SIG-M5 treated with dmso at 0.1 percent for 504 hours (cell line): ENCODE measurements at regions not wholly inside any gene's neighbourhood (a gene's known extent, or its start where the extent isn't known, plus 50 kb on each side); places are given as distances from the start of the nearest gene placed in this dataset.
"Not testable (repeated sequence)": the region's sequence is repeated elsewhere in the genome, so short reads cannot be mapped to it uniquely, and the experiment has no call there.

Source experiments
- DNase-seq: peaks from one replicate; lab custom pipeline; 2025; ENCODE audit not compliant: unreplicated experiment; lab: John Stamatoyannopoulos, UW

GRCh38 chr2:48210189-48210588, 104.3 kb upstream of the FOXN2 start:
- DNase-seq = no peak

DNA sequence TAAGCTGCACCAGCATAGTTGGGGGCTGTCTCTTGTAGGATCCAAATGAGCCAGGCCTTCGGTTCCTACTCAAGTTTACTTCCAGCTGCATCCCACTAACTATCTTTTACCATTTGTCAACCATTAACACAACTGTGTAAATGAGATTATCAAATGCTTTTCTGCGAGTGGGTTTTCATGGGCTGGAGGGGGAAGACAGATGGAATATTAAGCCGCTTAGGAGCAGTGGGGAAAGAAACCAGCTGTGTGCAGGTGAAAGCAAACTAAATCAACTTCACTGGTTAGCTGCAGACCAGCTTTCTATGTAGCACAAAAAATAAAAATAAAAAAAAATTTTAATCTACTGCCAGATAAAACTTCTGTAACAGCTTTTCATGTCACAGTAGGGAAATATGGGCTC, 100.8 kb upstream of the FOXN2 start:
- no peak for DNase-seq

DNA sequence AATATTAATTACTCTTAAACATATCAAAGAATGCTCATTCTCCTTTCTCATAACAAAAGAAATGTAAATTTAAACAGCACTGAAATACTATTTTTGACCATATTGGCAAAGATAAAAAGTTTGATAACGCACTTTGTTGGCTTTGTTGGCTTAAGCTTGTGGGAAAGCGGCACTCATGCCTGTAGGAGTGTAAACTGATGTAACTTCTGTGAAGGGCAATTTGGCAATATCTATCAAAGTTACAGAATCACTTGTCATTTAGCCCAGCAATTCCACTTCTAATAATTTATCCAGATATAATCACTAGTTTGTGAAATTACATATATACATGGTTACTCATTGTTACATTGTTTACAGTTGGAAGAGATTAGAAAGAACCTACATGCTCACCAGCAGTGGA, 96.3 kb upstream of the FOXN2 start:
- no peak for DNase-seq

- no peak for DNase-seq
Observed at GRCh38 chr2:48219234-48219554, 95.3 kb upstream of the FOXN2 start.

DNA sequence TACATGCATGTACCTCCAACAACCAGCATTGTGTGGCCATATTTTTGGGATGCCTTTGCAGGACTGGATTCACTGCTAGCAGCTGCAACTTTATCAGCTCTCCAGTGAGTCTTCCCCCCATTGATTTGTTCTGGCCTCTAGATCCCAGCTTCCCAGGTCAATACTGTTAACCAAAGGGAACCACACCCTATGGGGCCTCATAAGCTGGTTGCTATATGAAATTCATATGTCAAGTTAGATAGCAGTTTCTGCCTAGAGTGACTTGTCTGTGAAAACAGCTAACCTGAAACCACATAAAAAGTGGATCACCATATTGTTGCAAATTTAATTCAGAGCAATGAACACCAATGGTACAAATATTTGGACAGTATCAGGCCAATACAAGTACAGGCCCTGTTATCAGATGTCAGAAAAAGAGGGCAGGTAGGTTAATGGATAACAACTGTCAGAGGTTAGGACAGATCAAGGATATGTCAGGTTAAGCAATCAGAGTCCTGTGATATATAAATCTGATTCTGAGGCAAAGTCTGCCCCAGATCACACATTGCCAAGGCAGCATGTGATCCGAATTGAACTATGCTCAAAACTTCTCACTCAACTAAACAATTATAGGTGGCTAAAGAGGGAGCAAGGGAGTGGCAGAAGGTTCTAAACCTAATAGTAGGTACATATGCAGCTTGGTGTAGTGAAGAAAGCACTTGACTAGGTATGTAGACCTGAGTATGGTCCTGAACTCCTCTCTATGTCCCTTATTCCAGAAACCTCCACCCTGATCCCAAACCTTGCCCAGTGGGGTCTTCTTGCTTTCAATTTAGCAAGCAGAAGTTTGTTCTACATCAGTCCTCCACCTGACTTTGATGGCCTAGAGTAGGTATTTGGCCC, 94.7 kb upstream of the FOXN2 start:
- DNase-seq = no peak

DNA sequence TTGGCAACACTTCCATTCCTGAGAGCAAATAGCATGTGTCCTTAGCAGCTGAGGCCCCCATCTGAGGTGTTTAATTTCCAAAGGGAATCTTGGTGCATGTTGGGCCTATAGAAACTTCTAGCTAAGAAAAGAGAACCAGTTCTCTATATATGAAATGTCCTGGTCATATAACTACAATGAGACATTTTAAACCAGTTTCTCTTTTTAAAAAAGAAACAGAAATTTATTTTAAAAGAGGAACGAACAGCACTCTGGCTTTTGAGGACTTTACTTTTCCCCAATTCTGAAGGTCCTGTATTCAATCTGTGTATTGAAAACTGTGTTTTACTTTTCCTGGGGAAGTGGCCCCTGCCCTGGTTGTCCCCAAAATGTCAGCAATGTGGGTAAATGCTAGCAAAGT, 94.0 kb upstream of the FOXN2 start:
- no peak for DNase-seq

- DNase-seq = peak; percentile 39
Observed at GRCh38 chr2:48221846-48222516, 92.5 kb upstream of the FOXN2 start.

- DNase-seq = peak; percentile 99
Observed at GRCh38 chr2:48227617-48228344, 86.7 kb upstream of the FOXN2 start.

DNA sequence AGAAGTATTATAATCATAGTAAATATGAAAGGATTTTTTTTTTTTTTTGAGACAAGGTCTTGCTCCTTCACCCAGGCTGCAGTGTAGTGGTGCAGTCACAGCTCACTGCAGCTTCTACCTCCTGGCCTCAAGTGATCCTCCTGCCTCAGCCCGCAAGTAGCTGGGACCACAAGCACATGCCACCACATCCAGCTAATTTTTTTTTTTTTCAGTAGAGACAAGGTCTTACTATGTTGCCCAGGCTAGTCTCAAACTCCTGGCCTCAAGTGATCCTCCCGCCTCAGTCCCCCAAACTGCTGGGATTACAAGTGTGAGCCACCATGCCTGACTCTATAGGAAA, 86.2 kb upstream of the FOXN2 start:
- DNase-seq = no peak

DNA sequence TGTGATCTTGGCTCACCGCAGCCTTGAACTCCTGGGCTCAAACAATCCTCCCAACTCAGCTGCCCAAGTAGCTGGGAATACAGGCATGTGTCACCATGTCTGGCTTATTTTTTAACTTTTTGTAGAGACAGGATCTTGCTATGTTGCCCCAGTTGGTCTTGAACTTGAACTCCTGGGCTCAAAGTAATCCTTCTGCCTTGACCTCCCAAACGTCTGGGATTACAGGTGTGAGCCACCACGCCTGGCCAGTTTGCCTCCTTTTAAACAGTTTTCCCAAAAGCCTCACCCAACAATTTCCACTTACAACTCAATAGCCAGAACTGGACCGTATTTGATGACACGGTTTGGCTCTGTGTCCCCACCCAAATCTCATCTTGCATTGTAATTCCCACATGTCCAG, 85.4 kb upstream of the FOXN2 start:
- no peak for DNase-seq

DNA sequence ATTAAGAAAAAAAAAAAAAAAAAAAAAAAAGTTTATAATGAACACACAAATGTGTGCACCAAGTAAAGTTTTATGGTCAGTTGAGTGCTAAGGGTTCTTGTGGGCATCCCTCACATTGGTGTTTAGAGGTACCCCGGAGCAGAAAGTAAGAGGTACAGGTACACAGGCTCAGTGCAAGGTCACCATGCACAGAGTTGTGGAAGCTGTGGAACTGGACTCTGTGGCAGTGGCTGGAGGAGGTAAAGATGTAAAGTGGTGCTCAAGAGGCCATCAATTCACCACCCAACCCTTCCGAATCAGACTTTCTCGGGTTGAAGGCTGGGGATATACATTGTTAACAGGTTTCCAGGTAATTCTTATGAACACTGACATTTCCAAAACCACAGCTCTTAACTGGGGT, 83.6 kb upstream of the FOXN2 start:
- DNase-seq = no peak

DNA sequence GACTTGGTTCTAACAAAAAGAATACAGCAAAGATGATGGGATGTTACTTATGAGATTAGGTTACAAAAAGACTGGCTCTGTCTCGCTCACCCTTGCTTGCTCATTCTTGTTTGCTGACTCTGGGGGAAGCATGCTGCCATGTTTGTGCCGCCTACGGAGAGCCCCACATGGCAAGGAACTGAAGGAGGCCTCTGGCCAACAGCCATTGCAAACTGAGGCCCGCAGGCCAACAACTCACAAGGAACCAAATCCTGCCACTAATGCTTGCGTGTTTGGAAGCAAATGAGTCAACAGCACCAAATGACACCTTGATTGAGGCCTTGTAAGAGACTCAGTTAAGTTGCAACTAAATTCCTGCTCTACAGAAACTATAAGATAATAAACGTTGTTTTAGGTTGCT, 82.1 kb upstream of the FOXN2 start:
- no peak for DNase-seq

DNA sequence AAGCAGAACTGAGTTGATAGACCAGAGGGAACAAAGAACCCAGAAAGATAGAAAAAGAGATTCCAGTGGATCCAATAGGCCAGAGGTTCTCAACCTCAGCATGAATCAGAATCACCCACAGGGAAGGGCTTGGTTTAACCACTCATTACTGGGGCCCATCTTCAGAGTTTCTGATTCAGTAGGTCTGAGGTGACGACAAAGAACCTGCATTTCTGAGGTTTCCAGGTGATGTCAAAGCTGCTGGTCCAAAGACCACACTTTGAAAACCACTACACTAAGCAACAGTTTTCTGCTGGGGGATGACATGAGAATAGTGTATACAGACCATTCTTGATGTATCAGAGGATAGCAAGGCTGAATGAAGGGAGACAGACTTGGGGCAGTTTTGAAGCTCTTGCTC, 81.5 kb upstream of the FOXN2 start:
- no peak for DNase-seq

DNA sequence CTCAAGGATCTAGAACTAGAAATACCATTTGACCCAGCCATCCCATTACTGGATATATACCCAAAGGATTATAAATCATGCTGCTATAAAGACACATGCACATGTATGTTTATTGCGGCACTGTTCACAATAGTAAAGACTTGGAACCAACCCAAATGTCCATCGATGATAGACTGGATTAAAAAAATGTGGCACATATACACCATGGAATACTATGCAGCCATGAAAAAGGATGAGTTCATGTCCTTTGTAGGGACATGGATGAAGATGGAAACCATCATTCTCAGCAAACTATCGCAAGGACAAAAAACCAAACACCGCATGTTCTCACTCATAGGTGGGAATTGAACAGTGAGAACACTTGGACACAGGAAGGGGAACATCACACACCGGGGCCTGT, 80.7 kb upstream of the FOXN2 start:
- DNase-seq = not testable (repeated sequence)

DNA sequence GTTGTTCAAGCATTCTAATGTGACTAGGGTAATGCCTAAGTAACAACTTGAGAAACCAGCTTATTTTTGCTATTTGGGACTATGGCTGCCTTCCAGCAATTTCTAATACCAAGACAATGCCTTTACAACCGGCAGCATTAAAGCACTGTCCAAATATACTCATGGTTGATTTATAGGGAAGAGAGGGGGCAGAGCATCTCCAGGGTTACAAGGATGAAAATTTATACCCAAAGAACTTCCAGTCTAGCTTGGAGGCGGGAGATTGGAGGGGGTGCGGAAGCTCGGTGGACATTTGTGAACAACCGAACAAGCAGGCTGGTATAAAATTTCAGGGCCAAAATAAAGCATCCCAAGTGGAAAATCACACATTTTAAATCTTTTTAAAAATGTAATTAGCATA, 79.4 kb upstream of the FOXN2 start:
- DNase-seq = no peak

DNA sequence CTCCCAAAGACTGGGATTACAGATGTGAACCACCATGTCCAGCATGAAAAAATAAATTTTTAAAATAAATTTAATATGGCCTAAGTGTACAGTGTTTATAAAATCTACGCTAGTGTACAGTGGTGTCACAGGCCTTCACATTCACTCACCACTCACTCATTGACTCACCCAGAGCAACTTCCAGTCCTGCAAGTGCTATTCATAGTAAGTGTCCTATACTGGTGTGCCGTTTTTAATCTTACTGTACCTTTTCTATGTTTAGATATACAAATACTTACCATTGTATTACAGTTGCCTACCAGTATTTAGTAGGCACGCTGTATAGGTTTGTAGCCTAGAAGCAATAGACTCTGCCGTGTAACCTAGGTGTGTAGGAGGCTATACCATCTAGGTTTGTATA, 76.1 kb upstream of the FOXN2 start:
- no peak for DNase-seq

GRCh38 chr2:48240912-48241311, 73.6 kb upstream of the FOXN2 start:
- no peak for DNase-seq

DNA sequence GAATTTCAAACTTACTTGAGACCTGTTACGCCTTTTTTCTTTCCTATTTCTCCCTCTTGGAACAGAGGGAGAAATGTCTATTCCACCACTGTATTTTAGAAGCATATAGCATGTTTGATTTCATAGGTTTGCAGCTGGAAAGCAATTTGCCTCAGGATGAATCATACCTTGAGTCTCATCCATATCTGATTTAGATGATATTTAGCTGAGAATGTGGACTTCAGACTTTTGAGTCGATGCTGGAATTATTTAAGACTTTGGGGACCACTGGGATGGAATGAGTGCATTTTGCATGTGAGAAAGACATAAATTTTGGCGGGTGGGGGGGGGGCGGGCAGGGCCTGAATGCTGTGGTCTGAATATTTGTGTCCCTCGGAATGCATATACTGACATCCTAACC, 67.3 kb upstream of the FOXN2 start:
- no peak for DNase-seq

GRCh38 chr2:48248251-48248933, 66.1 kb upstream of the FOXN2 start:
- peak; percentile 29 for DNase-seq

GRCh38 chr2:48249025-48249424, 65.5 kb upstream of the FOXN2 start:
- DNase-seq = no peak

DNA sequence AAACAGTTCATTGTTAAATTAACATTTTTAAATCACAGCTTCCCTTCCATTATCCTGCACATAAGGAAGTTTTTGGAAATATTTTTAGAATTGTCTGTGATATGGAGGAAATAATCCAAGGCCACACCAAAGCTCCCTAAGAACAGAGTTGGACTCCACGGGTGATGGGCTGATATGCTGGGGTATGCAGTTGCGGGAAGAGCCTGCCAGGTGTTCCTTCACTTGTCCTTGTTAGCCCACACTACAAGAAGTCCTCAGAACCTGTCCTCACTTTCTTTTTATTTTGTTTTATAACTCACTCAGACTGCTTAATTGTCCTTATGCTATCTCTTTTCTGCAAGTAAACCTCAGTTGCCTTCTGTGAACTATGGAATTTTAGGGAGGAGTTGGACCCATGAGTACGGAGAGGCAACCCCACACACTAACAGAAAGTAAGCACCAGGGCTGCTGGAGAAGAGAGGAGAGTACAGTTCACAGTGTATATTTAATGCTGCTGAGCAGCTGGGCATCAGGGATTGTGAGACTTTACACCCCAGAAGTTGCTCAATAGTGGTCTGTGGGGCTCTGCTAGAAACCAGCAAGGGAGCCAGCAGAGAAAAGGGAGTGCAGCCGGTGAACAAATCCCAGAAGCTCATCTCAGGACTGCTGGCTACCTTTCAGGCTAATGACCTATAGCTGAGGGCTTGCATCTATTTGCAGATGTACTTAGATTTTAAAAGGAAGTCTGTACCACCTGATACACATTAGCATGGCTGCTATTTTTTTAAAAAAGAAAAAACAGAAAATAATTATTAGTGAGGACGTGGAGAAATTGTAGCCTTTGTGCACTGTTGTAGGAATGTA, 64.6 kb upstream of the FOXN2 start:
- DNase-seq = peak; percentile 95
